ENCODE measurements at regions not wholly inside any gene's neighbourhood (a gene's known extent, or its start where the extent isn't known, plus 50 kb on each side); places are given as distances from the start of the nearest gene placed in this dataset.

DNA sequence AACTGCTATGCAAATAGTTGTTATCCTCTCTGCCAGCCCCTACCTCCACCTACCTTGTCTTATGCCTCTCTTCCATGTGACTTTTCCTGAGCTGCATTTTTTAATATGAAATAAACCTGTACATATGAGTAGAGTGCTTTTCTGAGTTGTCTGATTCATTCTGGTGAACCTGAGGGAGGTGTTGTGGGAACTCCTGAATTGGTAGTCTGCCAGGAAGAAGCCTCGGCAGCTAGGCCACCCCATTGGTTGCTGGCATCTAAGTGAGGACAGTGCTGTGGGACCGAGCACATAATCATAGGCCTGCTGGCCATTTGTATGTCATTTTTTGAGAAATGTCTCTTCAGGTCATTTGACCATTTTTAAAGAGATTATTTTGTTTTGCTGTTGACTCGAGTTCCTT, 1146.8 kb downstream of the UQCRFS1 start (continued):
- TF ChIP-seq ZBTB4 (CRISPR knock-in tag; IDR thresholded peaks at IDR 0.05) (no peak), TAF1 (IDR thresholded peaks at IDR 0.05; ENCODE audit: borderline replicate concordance, low read depth, low read length) (no peak)

DNA sequence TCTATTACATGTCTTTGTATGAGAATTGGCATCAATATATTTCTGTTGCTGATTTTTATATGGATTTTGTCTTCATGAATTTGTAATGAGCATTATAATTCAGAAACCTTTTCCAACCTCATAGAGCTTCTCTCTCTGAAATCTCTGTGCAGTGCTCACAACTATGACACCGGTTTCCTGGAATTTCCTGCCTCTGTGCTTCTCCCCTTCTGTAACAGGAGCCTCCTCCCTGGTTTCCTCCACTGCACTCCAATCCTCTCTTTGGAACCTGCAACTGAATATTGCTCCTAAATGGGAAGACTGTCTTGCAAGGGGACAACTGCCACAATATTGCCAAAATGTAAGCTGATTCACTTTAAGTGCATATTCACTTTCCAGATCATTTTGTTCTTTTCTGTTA, 1147.9 kb downstream of the UQCRFS1 start:
- Histone ChIP-seq H3K4me3 (no peak overlapping the region), H3K27me3 (replicated peaks in 1 of 2; ENCODE audit: control insufficient read depth in 2 of 2, insufficient read depth in 2 of 2, low read length in 1 of 2) (no peaks in the 10 kb centered on the region), H3K36me3 (ENCODE audit: control insufficient read depth in 2 of 2, insufficient read depth in 2 of 2, low read length in 1 of 2) (no peaks in the 10 kb centered on the region), H4K20me1 (ENCODE audit: control insufficient read depth, insufficient read depth) (no peaks in the 10 kb centered on the region), H3K4me1 (ENCODE audit: control insufficient read depth, insufficient read depth, low read length) (peaks cover 4% of the 10 kb centered on the region), H3K9ac (ENCODE audit: control insufficient read depth, insufficient read depth, low read length) (no peak overlapping the region), H3K9me3 (replicated peaks; ENCODE audit: control insufficient read depth, insufficient read depth, low read length) (peaks cover 3% of the 10 kb centered on the region; the same call in 2 of the 3 replicates), H3K4me2 (ENCODE audit: control insufficient read depth, insufficient read depth) (no peak overlapping the region), H3K27ac (ENCODE audit: control insufficient read depth, insufficient read depth) (no peak overlapping the region), H2AFZ (ENCODE audit: control insufficient read depth, low read depth, low read length) (no peak overlapping the region), H3K79me2 (ENCODE audit: control insufficient read depth, insufficient read depth, low read length) (no peaks in the 10 kb centered on the region)
- no TSS peak for BruUV-seq (replicated peaks)
- ChIA-PET CTCF (no interaction called here), RAD21 (ENCODE audit: unreplicated experiment) (interaction anchor here (0.8 to 1.7 kb wide), 2 partner anchors 10 to 50 kb away, joined by 3 read pairs; no protein-coding TSS in a partner anchor), POLR2A (interaction anchor here (1.1 kb wide), 1 partner anchor 18 kb away, joined by 4 read pairs; no protein-coding TSS in a partner anchor), SMC1A (ENCODE audit: uncharacterized antibody, unreplicated experiment) (interaction anchor here (0.6 to 1.6 kb wide), 5 partner anchors 29 to 173 kb away, joined by 3 to 6 read pairs (median 3); no protein-coding TSS in a partner anchor)
- ATAC-seq (no peak), DNase-seq (ENCODE audit: low read depth, low spot score) (no peak), FAIRE-seq (no peak)
- in situ Hi-C loops (cut with MboI) (no loop called here), intact Hi-C loops (cut with micrococcal nuclease; ENCODE audit: unreplicated experiment) (no loop called here)
- 0% methylated on average over 1 of the region's 1 CpG for WGBS (ENCODE audit: insufficient coverage, insufficient replicate concordance, low lambda C conversion rate, missing lambda C conversion rate)
- TF ChIP-seq NFYB (IDR thresholded peaks at IDR 0.05; ENCODE audit: insufficient read depth, low read depth, low read length) = no peak
- TF ChIP-seq FOXK2 (IDR thresholded peaks at IDR 0.05) = no peak
- TF ChIP-seq, protein P1, sequence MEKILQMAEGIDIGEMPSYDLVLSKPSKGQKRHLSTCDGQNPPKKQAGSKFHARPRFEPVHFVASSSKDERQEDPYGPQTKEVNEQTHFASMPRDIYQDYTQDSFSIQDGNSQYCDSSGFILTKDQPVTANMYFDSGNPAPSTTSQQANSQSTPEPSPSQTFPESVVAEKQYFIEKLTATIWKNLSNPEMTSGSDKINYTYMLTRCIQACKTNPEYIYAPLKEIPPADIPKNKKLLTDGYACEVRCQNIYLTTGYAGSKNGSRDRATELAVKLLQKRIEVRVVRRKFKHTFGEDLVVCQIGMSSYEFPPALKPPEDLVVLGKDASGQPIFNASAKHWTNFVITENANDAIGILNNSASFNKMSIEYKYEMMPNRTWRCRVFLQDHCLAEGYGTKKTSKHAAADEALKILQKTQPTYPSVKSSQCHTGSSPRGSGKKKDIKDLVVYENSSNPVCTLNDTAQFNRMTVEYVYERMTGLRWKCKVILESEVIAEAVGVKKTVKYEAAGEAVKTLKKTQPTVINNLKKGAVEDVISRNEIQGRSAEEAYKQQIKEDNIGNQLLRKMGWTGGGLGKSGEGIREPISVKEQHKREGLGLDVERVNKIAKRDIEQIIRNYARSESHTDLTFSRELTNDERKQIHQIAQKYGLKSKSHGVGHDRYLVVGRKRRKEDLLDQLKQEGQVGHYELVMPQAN (conservative IDR thresholded peaks at IDR 0.05) = no peak
- TF ChIP-seq, protein P2, sequence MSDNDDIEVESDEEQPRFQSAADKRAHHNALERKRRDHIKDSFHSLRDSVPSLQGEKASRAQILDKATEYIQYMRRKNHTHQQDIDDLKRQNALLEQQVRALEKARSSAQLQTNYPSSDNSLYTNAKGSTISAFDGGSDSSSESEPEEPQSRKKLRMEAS (IDR thresholded peaks at IDR 0.05; ENCODE audit: low read depth, low read length) = no peak
- TF ChIP-seq, protein P3, sequence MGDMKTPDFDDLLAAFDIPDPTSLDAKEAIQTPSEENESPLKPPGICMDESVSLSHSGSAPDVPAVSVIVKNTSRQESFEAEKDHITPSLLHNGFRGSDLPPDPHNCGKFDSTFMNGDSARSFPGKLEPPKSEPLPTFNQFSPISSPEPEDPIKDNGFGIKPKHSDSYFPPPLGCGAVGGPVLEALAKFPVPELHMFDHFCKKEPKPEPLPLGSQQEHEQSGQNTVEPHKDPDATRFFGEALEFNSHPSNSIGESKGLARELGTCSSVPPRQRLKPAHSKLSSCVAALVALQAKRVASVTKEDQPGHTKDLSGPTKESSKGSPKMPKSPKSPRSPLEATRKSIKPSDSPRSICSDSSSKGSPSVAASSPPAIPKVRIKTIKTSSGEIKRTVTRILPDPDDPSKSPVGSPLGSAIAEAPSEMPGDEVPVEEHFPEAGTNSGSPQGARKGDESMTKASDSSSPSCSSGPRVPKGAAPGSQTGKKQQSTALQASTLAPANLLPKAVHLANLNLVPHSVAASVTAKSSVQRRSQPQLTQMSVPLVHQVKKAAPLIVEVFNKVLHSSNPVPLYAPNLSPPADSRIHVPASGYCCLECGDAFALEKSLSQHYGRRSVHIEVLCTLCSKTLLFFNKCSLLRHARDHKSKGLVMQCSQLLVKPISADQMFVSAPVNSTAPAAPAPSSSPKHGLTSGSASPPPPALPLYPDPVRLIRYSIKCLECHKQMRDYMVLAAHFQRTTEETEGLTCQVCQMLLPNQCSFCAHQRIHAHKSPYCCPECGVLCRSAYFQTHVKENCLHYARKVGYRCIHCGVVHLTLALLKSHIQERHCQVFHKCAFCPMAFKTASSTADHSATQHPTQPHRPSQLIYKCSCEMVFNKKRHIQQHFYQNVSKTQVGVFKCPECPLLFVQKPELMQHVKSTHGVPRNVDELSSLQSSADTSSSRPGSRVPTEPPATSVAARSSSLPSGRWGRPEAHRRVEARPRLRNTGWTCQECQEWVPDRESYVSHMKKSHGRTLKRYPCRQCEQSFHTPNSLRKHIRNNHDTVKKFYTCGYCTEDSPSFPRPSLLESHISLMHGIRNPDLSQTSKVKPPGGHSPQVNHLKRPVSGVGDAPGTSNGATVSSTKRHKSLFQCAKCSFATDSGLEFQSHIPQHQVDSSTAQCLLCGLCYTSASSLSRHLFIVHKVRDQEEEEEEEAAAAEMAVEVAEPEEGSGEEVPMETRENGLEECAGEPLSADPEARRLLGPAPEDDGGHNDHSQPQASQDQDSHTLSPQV (IDR thresholded peaks at IDR 0.05) = no peak
- no peak for TF ChIP-seq NFXL1 (IDR thresholded peaks at IDR 0.05; ENCODE audit: borderline replicate concordance)
- TF ChIP-seq IRF4 (IDR thresholded peaks at IDR 0.05; ENCODE audit: low read depth, low read length) = no peak
- no peak for TF ChIP-seq POLR2AphosphoS2 (IDR thresholded peaks at IDR 0.05; ENCODE audit: low read depth, low read length)
- TF ChIP-seq CHD1 (IDR thresholded peaks at IDR 0.05; ENCODE audit: low read depth, low read length) = no peak
- TF ChIP-seq JUNB (IDR thresholded peaks at IDR 0.05) = no peak
- TF ChIP-seq FOS (IDR thresholded peaks at IDR 0.05; ENCODE audit: borderline replicate concordance, extremely low read depth, insufficient read length) = no peak
- TF ChIP-seq MXI1 (IDR thresholded peaks at IDR 0.05; ENCODE audit: low read depth, low read length) = no peak
- TF ChIP-seq HDAC2 (IDR thresholded peaks at IDR 0.05) = no peak
